ENCODE measurements at regions not wholly inside any gene's neighbourhood (a gene's known extent, or its start where the extent isn't known, plus 50 kb on each side); places are given as distances from the start of the nearest gene placed in this dataset.

DNA sequence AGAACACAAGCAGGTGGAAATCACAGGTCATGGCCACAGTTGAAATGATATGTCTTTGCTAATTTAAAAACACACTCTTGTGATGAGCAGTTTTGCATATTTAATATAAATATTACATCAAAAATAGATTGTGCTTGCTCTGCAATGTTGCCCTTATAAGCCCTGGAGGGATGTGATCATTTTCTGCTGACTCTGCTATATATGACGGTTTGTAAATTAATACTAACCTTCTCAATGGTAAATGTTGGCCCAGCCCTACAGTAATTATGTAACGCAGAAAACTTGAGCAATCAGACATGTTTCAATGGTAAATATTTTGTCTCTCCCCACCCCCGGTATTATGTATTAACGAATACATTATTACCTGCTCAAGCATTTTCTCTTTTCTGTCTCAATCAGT lies 359.5 kb upstream of the CNTN6 start:
- TF ChIP-seq, protein P1, sequence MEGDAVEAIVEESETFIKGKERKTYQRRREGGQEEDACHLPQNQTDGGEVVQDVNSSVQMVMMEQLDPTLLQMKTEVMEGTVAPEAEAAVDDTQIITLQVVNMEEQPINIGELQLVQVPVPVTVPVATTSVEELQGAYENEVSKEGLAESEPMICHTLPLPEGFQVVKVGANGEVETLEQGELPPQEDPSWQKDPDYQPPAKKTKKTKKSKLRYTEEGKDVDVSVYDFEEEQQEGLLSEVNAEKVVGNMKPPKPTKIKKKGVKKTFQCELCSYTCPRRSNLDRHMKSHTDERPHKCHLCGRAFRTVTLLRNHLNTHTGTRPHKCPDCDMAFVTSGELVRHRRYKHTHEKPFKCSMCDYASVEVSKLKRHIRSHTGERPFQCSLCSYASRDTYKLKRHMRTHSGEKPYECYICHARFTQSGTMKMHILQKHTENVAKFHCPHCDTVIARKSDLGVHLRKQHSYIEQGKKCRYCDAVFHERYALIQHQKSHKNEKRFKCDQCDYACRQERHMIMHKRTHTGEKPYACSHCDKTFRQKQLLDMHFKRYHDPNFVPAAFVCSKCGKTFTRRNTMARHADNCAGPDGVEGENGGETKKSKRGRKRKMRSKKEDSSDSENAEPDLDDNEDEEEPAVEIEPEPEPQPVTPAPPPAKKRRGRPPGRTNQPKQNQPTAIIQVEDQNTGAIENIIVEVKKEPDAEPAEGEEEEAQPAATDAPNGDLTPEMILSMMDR (IDR thresholded peaks at IDR 0.05), result no peak
- TF ChIP-seq TCF12 (IDR thresholded peaks at IDR 0.05) (no peak), POLR2AphosphoS5 (IDR thresholded peaks at IDR 0.05; ENCODE audit: low read depth, low read length) (no peak), SMC3 (IDR thresholded peaks at IDR 0.05; ENCODE audit: low read depth, low read length) (no peak), NRF1 (IDR thresholded peaks at IDR 0.05; ENCODE audit: low read depth, low read length) (no peak), FOSL2 (IDR thresholded peaks at IDR 0.05; ENCODE audit: borderline replicate concordance, low read depth) (no peak), FOXJ3 (CRISPR knock-in tag; IDR thresholded peaks at IDR 0.05) (no peak), GATA2 (CRISPR knock-in tag; IDR thresholded peaks at IDR 0.05) (no peak), JUND (IDR thresholded peaks at IDR 0.05) (no peak), EP300 (IDR thresholded peaks at IDR 0.05; ENCODE audit: borderline replicate concordance in 1 of 2, low read depth in 1 of 2, low read length in 1 of 2) (no peak), MXI1 (IDR thresholded peaks at IDR 0.05; ENCODE audit: low read depth, low read length) (no peak)
- TF ChIP-seq, protein P2, sequence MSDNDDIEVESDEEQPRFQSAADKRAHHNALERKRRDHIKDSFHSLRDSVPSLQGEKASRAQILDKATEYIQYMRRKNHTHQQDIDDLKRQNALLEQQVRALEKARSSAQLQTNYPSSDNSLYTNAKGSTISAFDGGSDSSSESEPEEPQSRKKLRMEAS (IDR thresholded peaks at IDR 0.05; ENCODE audit: low read depth), result no peak
- TF ChIP-seq, protein P3, sequence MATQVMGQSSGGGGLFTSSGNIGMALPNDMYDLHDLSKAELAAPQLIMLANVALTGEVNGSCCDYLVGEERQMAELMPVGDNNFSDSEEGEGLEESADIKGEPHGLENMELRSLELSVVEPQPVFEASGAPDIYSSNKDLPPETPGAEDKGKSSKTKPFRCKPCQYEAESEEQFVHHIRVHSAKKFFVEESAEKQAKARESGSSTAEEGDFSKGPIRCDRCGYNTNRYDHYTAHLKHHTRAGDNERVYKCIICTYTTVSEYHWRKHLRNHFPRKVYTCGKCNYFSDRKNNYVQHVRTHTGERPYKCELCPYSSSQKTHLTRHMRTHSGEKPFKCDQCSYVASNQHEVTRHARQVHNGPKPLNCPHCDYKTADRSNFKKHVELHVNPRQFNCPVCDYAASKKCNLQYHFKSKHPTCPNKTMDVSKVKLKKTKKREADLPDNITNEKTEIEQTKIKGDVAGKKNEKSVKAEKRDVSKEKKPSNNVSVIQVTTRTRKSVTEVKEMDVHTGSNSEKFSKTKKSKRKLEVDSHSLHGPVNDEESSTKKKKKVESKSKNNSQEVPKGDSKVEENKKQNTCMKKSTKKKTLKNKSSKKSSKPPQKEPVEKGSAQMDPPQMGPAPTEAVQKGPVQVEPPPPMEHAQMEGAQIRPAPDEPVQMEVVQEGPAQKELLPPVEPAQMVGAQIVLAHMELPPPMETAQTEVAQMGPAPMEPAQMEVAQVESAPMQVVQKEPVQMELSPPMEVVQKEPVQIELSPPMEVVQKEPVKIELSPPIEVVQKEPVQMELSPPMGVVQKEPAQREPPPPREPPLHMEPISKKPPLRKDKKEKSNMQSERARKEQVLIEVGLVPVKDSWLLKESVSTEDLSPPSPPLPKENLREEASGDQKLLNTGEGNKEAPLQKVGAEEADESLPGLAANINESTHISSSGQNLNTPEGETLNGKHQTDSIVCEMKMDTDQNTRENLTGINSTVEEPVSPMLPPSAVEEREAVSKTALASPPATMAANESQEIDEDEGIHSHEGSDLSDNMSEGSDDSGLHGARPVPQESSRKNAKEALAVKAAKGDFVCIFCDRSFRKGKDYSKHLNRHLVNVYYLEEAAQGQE (IDR thresholded peaks at IDR 0.05; ENCODE audit: low read depth, low read length), result no peak
